ENCODE measurements at regions not wholly inside any gene's neighbourhood (a gene's known extent, or its start where the extent isn't known, plus 50 kb on each side); places are given as distances from the start of the nearest gene placed in this dataset.

GRCh38 chr20:48052475-48052835, 267.2 kb upstream of the SULF2 start:
- no peak for DNase-seq (ENCODE audit: insufficient read length, low spot score)

GRCh38 chr20:48051794-48052474, 266.7 kb upstream of the SULF2 start:
- TF ChIP-seq POLR2A (IDR thresholded peaks at IDR 0.05; ENCODE audit: low read depth, low read length) (no peak), PAX5 (IDR thresholded peaks at IDR 0.05; ENCODE audit: insufficient read depth, low read length, severe bottlenecking) (no peak), POLR2AphosphoS5 (IDR thresholded peaks at IDR 0.05; ENCODE audit: low read depth, low read length) (no peak)
- DNase-seq (ENCODE audit: insufficient read length, low spot score) (no peak), FAIRE-seq (no peak)

More at GRCh38 chr20:48052475-48052835, 267.2 kb upstream of the SULF2 start:
- no peak for TF ChIP-seq PAX5 (IDR thresholded peaks at IDR 0.05; ENCODE audit: insufficient read depth, low read length, severe bottlenecking)
- no peak for TF ChIP-seq POU2F2 (IDR thresholded peaks at IDR 0.05; ENCODE audit: low read depth, low read length)
- TF ChIP-seq POLR2AphosphoS5 (IDR thresholded peaks at IDR 0.05; ENCODE audit: low read depth, low read length) = no peak
- TF ChIP-seq TAF1 (IDR thresholded peaks at IDR 0.05; ENCODE audit: low read depth, low read length) = no peak
- TF ChIP-seq POLR2A (IDR thresholded peaks at IDR 0.05; ENCODE audit: low read depth, low read length) = no peak
- TF ChIP-seq SPI1 (IDR thresholded peaks at IDR 0.05; ENCODE audit: low read depth, low read length) = no peak
- no peak for FAIRE-seq

GRCh38 chr20:48049641-48050040, 264.4 kb upstream of the SULF2 start:
- no peak for TF ChIP-seq PAX5 (IDR thresholded peaks at IDR 0.05; ENCODE audit: insufficient read depth, low read length, severe bottlenecking)
- no peak for TF ChIP-seq POLR2A (IDR thresholded peaks at IDR 0.05; ENCODE audit: low read depth, low read length)
- TF ChIP-seq TAF1 (IDR thresholded peaks at IDR 0.05; ENCODE audit: low read depth, low read length) = no peak
- TF ChIP-seq POLR2AphosphoS5 (IDR thresholded peaks at IDR 0.05; ENCODE audit: low read depth, low read length) = no peak
- no peak for TF ChIP-seq POU2F2 (IDR thresholded peaks at IDR 0.05; ENCODE audit: low read depth, low read length)
- DNase-seq (ENCODE audit: insufficient read length, low spot score) (no peak), FAIRE-seq (no peak)

- no peak for FAIRE-seq
These were observed 263.9 kb upstream of the SULF2 start for GRCh38 chr20:48049171-48049570.

GRCh38 chr20:48047447-48047846, 262.2 kb upstream of the SULF2 start:
- FAIRE-seq (no peak), DNase-seq (ENCODE audit: insufficient read length, low spot score) (no peak)
- TF ChIP-seq TAF1 (IDR thresholded peaks at IDR 0.05; ENCODE audit: low read depth, low read length) = no peak
- no peak for TF ChIP-seq PAX5 (IDR thresholded peaks at IDR 0.05; ENCODE audit: insufficient read depth, low read length, severe bottlenecking)
- no peak for TF ChIP-seq POLR2A (IDR thresholded peaks at IDR 0.05; ENCODE audit: low read depth, low read length)
- no peak for TF ChIP-seq POU2F2 (IDR thresholded peaks at IDR 0.05; ENCODE audit: low read depth, low read length)
- TF ChIP-seq POLR2AphosphoS5 (IDR thresholded peaks at IDR 0.05; ENCODE audit: low read depth, low read length) = no peak
- TF ChIP-seq SPI1 (IDR thresholded peaks at IDR 0.05; ENCODE audit: low read depth, low read length) = no peak

More at GRCh38 chr20:48049171-48049570, 263.9 kb upstream of the SULF2 start:
- DNase-seq (ENCODE audit: insufficient read length, low spot score) = no peak
- TF ChIP-seq PAX5 (IDR thresholded peaks at IDR 0.05; ENCODE audit: insufficient read depth, low read length, severe bottlenecking) (no peak), POLR2AphosphoS5 (IDR thresholded peaks at IDR 0.05; ENCODE audit: low read depth, low read length) (no peak), TAF1 (IDR thresholded peaks at IDR 0.05; ENCODE audit: low read depth, low read length) (no peak), SPI1 (IDR thresholded peaks at IDR 0.05; ENCODE audit: low read depth, low read length) (no peak), POU2F2 (IDR thresholded peaks at IDR 0.05; ENCODE audit: low read depth, low read length) (no peak), POLR2A (IDR thresholded peaks at IDR 0.05; ENCODE audit: low read depth, low read length) (no peak)

GRCh38 chr20:48042628-48043027, 257.3 kb upstream of the SULF2 start:
- no peak for TF ChIP-seq POLR2A (IDR thresholded peaks at IDR 0.05; ENCODE audit: low read depth, low read length)
- TF ChIP-seq PAX5 (IDR thresholded peaks at IDR 0.05; ENCODE audit: insufficient read depth, low read length, severe bottlenecking) = no peak
- no peak for TF ChIP-seq POLR2AphosphoS5 (IDR thresholded peaks at IDR 0.05; ENCODE audit: low read depth, low read length)
- TF ChIP-seq POU2F2 (IDR thresholded peaks at IDR 0.05; ENCODE audit: low read depth, low read length) = no peak
- TF ChIP-seq TAF1 (IDR thresholded peaks at IDR 0.05; ENCODE audit: low read depth, low read length) = no peak
- no peak for TF ChIP-seq SPI1 (IDR thresholded peaks at IDR 0.05; ENCODE audit: low read depth, low read length)
- FAIRE-seq (no peak), DNase-seq (ENCODE audit: insufficient read length, low spot score) (no peak)

GRCh38 chr20:48041078-48041780, 255.9 kb upstream of the SULF2 start:
- TF ChIP-seq PAX5 (IDR thresholded peaks at IDR 0.05; ENCODE audit: insufficient read depth, low read length, severe bottlenecking) (no peak), POLR2AphosphoS5 (IDR thresholded peaks at IDR 0.05; ENCODE audit: low read depth, low read length) (no peak), TAF1 (IDR thresholded peaks at IDR 0.05; ENCODE audit: low read depth, low read length) (no peak), POLR2A (IDR thresholded peaks at IDR 0.05; ENCODE audit: low read depth, low read length) (no peak), SPI1 (IDR thresholded peaks at IDR 0.05; ENCODE audit: low read depth, low read length) (no peak), POU2F2 (IDR thresholded peaks at IDR 0.05; ENCODE audit: low read depth, low read length) (no peak)
- FAIRE-seq = no peak

GRCh38 chr20:48040491-48040890, 255.2 kb upstream of the SULF2 start:
- FAIRE-seq (no peak), DNase-seq (ENCODE audit: insufficient read length, low spot score) (no peak)
- TF ChIP-seq POU2F2 (IDR thresholded peaks at IDR 0.05; ENCODE audit: low read depth, low read length) (no peak), POLR2A (IDR thresholded peaks at IDR 0.05; ENCODE audit: low read depth, low read length) (no peak)

More at GRCh38 chr20:48041078-48041780, 255.9 kb upstream of the SULF2 start:
- DNase-seq (ENCODE audit: insufficient read length, low spot score) = no peak

- no peak for DNase-seq (ENCODE audit: insufficient read length, low spot score)
- no peak for FAIRE-seq
- TF ChIP-seq POU2F2 (IDR thresholded peaks at IDR 0.05; ENCODE audit: low read depth, low read length) (no peak), SPI1 (IDR thresholded peaks at IDR 0.05; ENCODE audit: low read depth, low read length) (no peak), POLR2A (IDR thresholded peaks at IDR 0.05; ENCODE audit: low read depth, low read length) (no peak), POLR2AphosphoS5 (IDR thresholded peaks at IDR 0.05; ENCODE audit: low read depth, low read length) (no peak), PAX5 (IDR thresholded peaks at IDR 0.05; ENCODE audit: insufficient read depth, low read length, severe bottlenecking) (no peak), TAF1 (IDR thresholded peaks at IDR 0.05; ENCODE audit: low read depth, low read length) (no peak)
These were observed 254.8 kb upstream of the SULF2 start for GRCh38 chr20:48040051-48040450.
